ENCODE measurements at regions not wholly inside any gene's neighbourhood (a gene's known extent, or its start where the extent isn't known, plus 50 kb on each side); places are given as distances from the start of the nearest gene placed in this dataset.

- no peak for TF ChIP-seq ATF2 (CRISPR knock-in tag; IDR thresholded peaks at IDR 0.05)
- TF ChIP-seq FOXA1 (IDR thresholded peaks at IDR 0.05) = no peak
- TF ChIP-seq FOXA1 (CRISPR knock-in tag; IDR thresholded peaks at IDR 0.05) = 0 out of 2 replicates have a peak, but pooled peaks have one; percentile 21
- no peak for TF ChIP-seq ZFP36L2 (CRISPR knock-in tag; IDR thresholded peaks at IDR 0.05)
- no peak for TF ChIP-seq DZIP1 (CRISPR knock-in tag; IDR thresholded peaks at IDR 0.05)
- no peak for TF ChIP-seq ZNF17 (CRISPR knock-in tag; IDR thresholded peaks at IDR 0.05)
- no peak for TF ChIP-seq ZNF34 (CRISPR knock-in tag; IDR thresholded peaks at IDR 0.05; ENCODE audit: borderline replicate concordance)
- no peak for TF ChIP-seq ZNF264 (CRISPR knock-in tag; IDR thresholded peaks at IDR 0.05)
- no peak for TF ChIP-seq ZNF660 (CRISPR knock-in tag; IDR thresholded peaks at IDR 0.05; ENCODE audit: borderline replicate concordance, low read depth)
- peak; percentile 14; the same call in 1 of the 2 replicates for TF ChIP-seq CEBPB (IDR thresholded peaks at IDR 0.05; ENCODE audit: borderline replicate concordance, low read depth, low read length)
- TF ChIP-seq NR0B2 (CRISPR knock-in tag; IDR thresholded peaks at IDR 0.05) = no peak
- TF ChIP-seq PRDM15 (CRISPR knock-in tag; IDR thresholded peaks at IDR 0.05) = no peak
- no peak for TF ChIP-seq ZNF180 (CRISPR knock-in tag; IDR thresholded peaks at IDR 0.05; ENCODE audit: borderline replicate concordance, low read depth)
- TF ChIP-seq SUZ12 (IDR thresholded peaks at IDR 0.05; ENCODE audit: low read depth, low read length) = no peak
- no peak for TF ChIP-seq ZC3H4 (CRISPR knock-in tag; IDR thresholded peaks at IDR 0.05; ENCODE audit: borderline replicate concordance)
- no peak for TF ChIP-seq ZNF205 (CRISPR knock-in tag; IDR thresholded peaks at IDR 0.05)
- no peak for TF ChIP-seq SNAPC2 (CRISPR knock-in tag; IDR thresholded peaks at IDR 0.05)
- TF ChIP-seq KDM6A (CRISPR knock-in tag; IDR thresholded peaks at IDR 0.05; ENCODE audit: low read depth) = no peak
- no peak for TF ChIP-seq THRA (CRISPR knock-in tag; IDR thresholded peaks at IDR 0.05; ENCODE audit: borderline replicate concordance)
- TF ChIP-seq ZSCAN20 (CRISPR knock-in tag; IDR thresholded peaks at IDR 0.05; ENCODE audit: borderline replicate concordance) = no peak
These were observed 165.9 kb upstream of the VIPR2 start (continued) for GRCh38 chr7:159310457-159311171.
